GM18499 (cell line): ENCODE measurements at regions not wholly inside any gene's neighbourhood (a gene's known extent, or its start where the extent isn't known, plus 50 kb on each side); places are given as distances from the start of the nearest gene placed in this dataset.

Experiments used
- ATAC-seq: cut with Tn5 transposase; IDR thresholded peaks from one replicate; pipeline ENCODE4 v1.9.1; 2021; ENCODE audit warnings: moderate number of reproducible peaks; ENCODE audit not compliant: insufficient read depth, unreplicated experiment

DNA sequence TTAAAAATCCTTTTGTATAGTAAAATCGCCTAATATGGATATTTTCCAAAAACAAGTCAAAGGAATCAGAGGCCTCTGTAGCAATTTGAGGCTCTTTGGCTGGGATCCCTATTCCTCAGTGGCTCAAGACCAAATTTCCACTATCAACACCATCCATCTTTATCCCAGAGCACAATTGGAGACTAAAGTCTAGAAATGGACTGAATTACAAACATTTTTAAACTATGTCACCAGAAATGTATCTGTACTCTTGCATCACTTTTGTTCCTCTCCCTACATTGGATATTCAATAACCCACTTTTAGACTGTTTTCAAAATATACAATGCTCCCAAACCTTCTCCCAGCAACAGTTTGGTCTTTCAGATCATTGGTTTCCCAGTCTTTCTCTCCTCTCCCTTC lies 140.4 kb upstream of the KLHL29 start:
- ATAC-seq: no peak

DNA sequence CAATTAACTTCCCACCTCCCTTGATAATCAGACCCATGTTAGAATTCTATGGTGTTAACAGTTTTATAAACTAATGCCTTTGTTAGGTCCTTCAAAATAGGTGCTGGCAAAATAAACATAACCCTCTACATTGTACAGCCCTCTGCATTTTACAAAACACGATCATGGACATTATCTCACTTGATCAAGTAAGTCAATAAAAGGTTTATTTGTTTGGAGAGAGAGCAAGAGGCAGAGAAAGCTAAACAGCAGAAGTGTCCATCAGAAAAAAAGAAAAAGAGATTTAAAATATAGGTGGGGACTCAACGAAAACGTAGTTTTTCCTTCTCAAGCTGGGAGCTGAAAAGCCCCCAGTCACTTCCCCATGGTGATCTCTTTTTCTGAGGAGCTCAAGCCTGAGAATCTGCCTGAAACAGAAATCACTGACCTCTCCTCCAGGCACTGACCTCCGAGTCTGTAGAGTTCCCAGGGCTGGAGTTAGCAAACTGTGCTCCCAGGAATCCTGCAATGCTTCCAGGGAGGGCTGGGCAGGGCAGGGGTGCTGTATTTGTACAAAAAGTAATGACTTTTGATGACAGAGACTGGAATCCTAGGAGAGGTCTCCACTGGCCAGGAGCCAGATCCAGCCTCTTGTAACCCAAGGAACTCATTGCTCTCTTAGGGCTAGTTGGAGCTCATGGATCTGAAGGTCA lies 137.8 kb upstream of the KLHL29 start:
- no peak for ATAC-seq

DNA sequence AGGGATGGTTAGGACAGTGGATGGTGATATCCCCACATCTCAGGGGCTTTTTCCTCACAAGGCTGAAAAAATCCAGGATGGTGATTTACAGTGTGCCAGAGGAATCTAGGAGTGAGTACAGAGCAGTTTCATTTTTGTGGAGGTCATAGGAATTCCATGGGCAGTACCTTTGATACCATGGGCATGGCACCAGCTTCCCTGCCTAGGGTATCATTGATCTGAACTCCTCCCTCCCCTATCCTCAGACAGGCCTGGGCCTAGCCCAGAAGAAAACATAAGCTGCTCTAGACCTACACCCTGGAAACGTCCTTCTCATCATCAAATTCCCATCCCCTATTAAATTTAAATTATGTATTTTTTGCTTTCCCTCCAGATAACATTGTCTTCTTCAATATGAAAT lies 136.3 kb upstream of the KLHL29 start:
- no peak for ATAC-seq

DNA sequence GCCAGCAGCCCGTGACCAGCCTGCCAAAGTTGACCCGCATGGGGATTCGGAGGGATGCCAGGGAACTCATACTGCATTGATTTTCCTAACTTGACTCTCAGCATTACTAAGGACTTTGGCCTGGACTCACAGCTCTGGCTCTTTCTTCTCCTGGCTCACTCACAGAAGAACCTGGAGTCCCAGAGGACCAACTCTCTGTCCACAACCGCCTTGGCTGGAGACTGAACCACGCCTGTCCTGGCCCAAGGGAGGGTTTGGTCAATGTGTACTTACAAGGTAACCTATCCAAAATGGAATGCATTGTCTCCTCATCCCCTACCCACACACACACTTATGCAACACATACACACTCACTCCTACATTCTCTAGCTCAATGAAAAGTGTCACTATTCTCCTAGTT lies 135.6 kb upstream of the KLHL29 start:
- no peak for ATAC-seq

DNA sequence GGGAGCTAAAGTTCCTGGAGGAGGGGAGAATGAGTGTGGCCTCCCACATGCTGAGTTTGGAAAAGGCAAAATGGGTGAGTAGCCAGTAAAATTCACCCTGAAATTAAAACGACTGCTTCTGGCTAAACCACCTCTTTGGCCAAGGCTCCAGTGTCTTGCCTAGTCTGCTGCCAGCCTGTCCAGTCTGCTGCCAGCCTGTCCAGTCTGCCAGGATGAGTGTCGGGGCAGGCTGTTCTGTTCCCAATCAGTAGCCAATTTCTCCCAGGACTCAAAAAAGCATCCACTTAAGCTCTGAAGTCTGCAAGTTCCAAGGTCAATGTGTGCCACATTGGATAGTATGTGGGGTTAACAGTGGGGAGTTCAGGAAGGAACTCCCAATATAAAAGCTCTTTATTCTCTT lies 134.6 kb upstream of the KLHL29 start:
- no peak for ATAC-seq

DNA sequence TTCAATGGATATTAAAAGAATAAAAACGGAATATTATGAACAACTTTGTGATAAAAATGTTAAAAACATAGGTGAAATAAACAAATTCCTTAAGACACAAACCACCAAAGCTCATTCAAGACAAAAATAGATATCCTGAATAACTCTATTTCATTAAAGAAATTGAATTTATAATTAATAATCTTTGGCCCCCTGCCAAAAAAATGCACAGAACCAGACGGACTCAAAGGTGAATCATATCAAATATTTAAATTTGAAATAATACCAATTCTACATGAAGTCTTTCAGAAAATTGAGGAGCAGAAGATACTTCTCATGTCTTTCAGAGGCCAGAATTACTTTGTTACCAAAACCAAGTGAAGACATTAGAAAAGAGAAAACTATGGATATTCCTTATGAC lies 128.3 kb upstream of the KLHL29 start:
- ATAC-seq: no peak

DNA sequence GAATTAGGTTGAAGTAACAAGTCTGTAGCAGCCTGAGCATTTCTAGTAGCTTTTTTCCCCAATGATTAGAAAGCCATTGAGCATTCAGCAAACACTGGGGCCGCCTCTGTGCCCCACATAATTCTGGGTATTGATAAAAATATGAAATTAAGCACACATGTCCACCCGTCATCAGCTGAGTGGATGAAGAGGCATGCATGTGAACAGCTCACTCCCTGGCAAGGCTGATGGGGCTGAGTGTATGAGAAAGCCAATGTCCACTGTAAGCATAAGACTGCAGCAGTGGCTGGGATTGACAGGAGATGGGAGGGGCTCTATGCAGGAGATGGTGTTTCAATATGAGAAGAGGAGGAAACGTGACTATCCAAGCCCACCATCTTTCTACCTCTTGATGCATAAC lies 124.4 kb upstream of the KLHL29 start:
- no peak for ATAC-seq

DNA sequence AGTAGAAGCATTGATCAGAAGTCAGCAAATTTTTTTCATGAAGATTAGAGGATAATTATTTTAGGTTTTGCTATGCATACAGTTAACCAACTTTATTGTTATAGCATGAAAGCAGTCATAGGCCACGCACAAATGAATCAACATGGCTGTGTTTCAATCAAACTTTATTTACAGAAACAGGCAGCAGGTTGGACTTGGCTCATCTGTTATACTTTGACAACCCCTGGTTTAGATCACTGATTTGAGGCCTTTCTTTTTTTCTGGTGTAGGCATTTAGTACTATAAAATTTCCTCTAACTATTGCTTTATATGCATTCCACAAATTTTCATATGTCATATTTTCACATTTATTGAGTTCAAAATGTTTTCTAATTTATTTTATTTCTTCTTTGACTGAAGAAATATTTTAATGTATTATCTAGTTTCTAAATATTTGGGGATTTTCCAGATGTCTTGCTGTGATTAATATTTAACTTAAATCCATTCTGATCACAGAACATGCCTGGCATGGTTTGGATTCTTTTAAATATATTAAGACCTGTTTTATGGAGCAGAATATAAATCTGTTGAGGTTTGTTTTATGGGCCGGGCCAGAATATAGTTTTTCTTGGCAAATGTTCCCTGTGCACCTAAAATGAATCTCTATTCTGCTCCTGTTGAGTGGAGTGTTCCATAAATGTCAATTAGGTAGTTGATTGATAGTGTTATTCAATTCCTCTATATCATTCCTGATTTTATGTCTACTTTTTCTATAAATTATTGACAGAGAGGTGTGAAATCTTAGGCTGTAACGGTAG lies 116.3 kb upstream of the KLHL29 start:
- ATAC-seq: no peak

DNA sequence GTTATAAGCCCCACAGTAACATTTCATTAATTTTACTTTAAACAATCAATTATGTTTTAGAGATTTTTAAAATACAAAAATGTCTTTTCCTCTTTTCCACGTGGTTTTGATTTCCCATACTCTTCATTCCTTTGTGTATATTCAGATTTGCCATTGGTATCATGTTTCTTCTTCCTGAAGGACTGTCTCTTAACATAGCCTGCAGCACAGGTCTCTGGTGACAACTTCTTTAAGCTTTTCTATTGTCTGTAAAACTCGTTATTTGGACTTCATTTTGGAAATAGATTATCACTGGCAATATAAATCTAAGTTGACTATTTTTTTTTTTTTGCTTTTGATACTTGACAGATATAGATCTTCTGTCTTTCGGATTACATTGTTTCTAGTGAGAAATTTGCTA lies 115.2 kb upstream of the KLHL29 start:
- ATAC-seq: no peak

DNA sequence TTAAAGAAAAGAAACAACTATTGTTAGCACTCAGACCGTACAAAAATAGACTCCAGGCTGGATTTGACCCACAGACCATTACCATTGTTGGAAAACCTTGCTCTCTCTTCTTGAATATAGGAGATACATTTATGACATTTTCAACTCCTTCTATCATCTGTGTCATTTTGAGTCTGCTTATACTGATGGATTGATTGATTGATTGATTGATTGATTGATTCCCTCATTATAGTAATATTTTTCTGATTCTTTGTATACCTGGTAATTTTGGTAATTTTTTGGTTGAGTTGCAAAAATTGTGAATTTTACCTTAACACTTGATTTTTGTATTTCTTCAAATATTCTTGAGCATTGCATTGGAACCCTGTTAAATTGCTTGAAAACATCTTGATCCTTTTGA lies 114.2 kb upstream of the KLHL29 start:
- ATAC-seq: no peak

DNA sequence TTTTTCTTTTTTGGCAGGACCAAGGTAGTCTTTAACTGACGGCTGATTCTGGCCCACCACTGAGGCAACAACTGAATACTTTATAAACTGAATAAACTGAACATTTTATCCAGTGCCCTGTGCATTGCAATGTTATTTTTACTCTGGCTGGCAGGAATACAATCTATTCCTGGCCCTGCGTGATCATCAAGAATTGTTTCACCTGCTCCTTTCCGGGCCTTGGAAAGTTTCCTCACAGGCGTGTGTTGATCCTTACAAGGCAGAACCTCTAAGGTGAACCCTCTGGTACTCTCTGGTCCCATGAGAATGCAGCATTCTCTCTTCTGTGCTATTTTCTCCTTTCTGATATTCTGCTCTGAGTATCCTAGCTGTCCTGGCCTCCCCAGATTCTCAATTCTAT lies 113.7 kb upstream of the KLHL29 start:
- no peak for ATAC-seq

DNA sequence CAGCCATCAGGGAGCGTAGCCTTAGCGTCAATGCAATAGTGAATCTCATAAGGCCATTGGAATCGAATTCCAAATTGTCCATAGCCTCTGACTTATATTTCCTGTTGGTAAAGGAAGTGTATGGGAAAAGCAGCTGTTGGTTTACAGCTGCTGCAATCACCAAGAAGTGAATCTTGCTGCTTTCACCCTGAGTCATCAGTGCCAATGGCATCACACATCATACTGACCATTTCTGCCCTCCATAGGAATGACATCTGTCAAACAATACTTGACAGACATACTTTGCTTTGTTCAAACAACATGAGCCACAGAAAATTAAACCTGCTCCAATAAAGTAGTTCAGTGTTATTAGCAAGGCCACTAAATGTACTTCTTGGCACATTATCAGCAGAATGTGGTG lies 111.2 kb upstream of the KLHL29 start:
- no peak for ATAC-seq

DNA sequence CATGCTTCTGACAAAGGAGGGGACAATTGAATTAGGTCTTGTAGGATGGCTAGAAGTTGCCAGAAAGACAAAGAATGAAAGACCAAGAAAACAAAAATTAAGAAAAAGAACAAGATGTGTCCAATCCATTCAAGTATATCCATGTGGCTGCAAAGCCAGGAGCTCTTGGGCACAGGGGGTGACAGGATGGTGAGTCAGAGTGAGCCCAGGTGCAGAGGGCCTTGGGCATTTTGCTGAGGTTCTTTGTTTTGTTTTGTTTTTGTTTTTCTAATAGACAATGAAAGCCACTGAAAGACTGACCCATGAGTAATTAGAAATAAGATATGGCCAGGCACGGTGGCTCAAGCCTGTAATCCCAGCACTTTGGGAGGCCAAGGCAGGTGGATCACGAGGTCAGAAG lies 104.6 kb upstream of the KLHL29 start:
- ATAC-seq: no peak

DNA sequence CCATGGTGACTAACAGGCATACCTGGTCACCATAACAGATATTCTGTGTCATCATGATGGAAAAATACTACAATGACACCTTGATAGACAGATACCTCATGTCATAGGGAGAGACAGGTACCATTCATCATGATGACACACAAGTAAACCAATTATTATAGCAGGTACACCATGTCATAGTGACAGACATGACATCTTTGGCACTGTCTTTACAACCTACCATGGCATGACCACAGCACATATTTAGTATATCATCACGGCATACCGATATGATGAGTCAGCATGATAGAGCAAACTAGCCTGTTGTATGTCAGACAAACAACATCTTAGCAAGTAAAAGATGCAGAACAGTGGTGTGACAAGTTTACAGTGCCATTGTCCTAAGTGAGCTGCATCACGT lies 101.3 kb upstream of the KLHL29 start:
- ATAC-seq: no peak

DNA sequence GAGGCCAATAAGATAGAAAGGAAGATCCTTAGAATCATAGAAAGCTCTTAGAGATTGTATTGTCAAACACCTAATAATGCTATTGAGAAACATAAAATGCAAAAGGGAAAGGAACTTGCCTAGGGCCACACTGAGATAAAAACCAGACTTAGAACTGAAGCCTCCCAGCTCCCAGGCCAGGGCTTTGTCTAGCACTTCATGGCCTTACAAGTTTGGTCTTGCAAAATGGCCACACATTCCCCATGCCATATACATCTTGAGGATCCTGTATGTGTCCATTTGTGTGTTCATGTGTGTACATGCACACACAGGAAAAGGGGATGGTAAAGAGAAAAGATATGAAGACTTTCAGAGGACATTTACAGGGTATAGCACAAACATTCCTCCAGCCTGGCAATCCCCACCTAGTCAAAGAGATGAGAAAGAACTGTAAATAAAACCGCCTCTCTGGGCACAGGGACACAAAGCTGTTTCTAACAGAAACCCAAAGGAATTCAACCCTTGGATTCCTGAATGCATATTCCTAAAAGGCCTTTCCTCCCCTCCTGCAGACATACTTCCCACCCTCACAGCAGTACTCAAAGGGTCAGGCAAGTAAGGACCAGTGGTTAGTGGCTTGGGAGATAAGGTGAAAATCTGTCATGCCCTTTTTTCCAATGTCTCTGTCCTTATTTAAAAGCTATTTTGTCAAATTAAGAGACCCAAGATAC lies 99.7 kb upstream of the KLHL29 start:
- ATAC-seq: no peak

DNA sequence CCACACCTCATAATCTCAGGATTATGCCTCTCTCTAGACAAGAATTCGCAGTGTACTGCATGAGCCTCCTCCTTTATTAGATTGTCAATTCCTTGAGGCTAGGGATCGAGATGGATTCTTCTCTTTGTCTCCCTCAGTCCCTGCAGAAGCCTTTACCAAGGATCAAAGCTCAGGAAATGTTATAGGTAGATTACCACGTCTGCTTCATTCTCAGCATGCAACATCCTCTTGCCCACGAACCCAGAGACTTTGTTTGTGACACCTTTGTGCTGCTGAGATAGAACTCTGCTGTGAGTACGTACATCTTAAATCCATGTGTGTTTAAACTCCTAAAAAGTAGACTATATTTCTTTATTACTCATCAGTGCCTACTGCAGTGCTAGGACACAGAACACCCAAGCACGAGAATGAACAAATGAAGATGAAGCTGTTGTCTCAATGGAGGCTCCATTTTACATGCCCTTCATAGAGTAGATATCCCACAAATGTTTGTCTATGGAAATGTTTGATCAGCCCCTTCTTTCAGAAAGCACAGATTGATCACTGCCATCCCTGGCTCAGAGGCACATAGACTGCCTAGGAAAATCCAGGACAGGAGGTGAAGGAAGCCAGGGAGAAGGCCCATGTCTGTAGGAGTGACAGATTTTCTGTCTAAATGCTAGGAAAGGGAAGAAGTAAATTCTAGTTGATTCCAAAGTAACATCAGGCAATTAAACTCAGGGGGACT lies 98.8 kb upstream of the KLHL29 start:
- ATAC-seq: no peak

DNA sequence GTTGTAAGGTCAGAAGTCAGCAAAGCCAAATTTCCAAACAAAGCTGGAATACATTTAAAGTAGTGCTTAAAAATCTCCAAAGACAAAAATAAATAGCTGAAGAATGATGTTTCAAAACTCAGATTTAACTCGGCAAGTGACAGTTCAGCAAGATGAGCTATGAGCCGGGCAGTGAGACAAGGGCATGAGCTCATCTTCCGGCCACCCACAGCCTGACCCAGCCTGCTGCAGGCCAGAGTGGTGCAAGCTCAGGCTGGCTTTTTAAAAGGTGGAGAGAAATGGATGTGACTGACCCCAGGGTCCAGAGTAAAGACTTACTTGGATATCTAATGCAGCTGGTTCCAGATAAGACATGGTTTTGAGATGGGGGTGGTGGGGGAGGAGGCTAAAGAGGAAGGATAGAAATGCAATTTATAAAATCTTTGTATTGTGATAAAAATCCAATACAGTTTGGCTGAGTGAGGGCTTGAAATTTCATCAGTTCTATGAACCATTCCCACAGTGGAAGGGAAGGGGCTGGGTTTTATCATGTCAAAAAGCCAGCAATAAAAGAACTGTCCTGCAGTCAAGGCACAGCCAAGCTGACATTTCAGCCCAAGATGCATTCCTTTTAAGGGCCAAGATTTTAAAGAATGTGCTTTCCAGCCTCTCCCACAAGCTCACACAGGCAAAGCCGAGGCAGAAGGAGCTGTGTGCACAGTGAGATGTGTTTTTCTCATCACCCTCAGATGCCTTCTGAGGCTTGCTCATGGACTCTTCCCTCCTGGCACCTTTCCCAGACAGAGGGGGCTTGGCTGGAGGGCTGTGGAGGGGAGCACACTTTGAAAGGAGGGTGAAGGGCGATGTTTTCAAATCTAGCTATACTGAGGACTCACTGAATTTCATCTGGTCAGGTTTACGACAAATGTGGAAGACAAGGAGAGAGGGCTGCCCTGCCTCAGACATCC lies 97.9 kb upstream of the KLHL29 start:
- no peak for ATAC-seq

DNA sequence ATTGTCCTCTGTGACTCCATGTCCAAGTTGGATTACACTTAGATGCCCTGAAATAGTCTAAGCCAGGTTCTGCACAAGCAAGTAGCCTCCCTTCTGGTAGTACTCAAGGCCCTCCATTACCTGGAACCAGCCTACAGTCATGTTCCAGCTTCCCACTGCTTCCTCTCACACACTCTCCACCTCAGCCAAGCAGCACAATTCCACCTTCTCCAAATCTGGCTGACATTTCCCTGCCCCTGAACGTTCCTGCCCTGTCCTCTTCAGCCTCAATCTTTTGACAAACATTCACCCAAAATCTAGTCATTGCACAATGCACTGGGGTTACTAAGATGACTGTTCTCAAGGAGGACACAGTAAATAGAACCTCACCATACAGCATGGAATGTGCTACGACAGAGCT lies 95.3 kb upstream of the KLHL29 start:
- ATAC-seq: no peak

DNA sequence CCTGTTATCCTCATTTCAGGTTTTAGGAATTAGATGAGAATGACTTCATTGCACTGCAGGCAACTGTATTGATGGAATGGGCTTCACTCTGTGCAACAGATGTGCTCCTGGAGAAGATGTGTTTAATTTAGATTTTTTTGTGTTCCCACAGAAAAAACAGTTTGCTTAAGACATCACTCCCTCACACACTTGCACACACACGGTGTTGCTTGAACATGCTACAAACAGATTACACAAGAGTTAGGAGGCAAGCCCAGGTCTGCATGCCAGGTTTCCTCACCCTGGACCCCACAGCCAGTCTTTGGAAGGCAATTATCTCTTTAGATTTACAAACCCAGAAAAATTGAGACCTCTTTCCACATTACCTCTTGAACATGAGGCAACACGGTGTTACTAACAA lies 93.7 kb upstream of the KLHL29 start:
- ATAC-seq: no peak

DNA sequence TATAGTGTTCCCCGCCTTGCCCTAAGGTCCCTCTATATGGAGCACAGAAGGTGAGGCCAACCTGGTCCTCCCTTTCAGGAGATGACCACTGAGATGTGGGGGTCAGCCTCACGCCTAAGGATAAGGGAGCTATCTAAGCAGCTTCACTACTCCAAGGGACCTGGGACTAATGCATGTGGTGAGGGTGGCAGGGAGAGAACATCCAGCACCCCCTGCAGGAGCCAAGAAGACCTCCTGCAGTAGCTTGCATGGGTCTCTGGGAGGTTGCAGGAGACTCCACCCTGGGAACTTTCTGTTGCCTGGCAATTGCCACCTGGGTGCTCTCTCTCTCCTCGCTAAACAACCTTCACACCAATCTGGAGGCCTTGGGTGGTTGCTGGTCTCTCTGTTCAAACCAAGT lies 93.0 kb upstream of the KLHL29 start:
- no peak for ATAC-seq
